Gastrocnemius medialis (tissue), 4 donors: ENCODE measurements at regions not wholly inside any gene's neighbourhood (a gene's known extent, or its start where the extent isn't known, plus 50 kb on each side); places are given as distances from the start of the nearest gene placed in this dataset.
"Not testable (repeated sequence)": the region's sequence is repeated elsewhere in the genome, so short reads cannot be mapped to it uniquely, and the experiment has no call there.

Experiments
- ATAC-seq, 2 donors: fragments of 150-250 bp; one replicate each; pipeline ENCODE4 v1.9.1; 2016
- DNase-seq, 2 donors: peaks; one replicate each; pipeline ENCODE4 v3.0.0-alpha.2; 2019
- H3K27ac ChIP-seq, 4 donors: fragments of 200-600 bp; sonication (generic); 1 replicate in 1 of 4; 2 replicates in 3 of 4; pipeline ENCODE4 v1.5.1; 2016 to 2018; ENCODE audit warnings: mild to moderate bottlenecking in 2 of 4, moderate library complexity in 1 of 4
- H3K27me3 ChIP-seq, 3 donors: fragments of 200-600 bp; sonication (generic) in 2 of 3; 1 replicate in 1 of 3; 2 replicates in 2 of 3; pipeline versions ENCODE4 v1.5.1 to v1.6.0; 2016 to 2019; ENCODE audit warnings: mild to moderate bottlenecking in 1 of 3, moderate library complexity in 1 of 3
- H3K36me3 ChIP-seq, 2 donors: fragments of 200-600 bp; sonication (generic) in 1 of 2; one replicate each; pipeline ENCODE4 v1.5.1; 2017 to 2018
- H3K4me1 ChIP-seq, 2 donors: fragments of 200-600 bp; sonication (generic) in 1 of 2; one replicate each; pipeline ENCODE4 v1.5.1; 2016 to 2017; ENCODE audit warnings: mild to moderate bottlenecking in 2 of 2
- H3K4me3 ChIP-seq, 4 donors: fragments of 200-600 bp; sonication (generic) in 3 of 4; 1 replicate in 1 of 4; 2 replicates in 3 of 4; pipeline ENCODE4 v1.5.1; 2016 to 2019; ENCODE audit warnings: mild to moderate bottlenecking in 2 of 4
- H3K9me3 ChIP-seq, 3 donors: fragments of 200-600 bp; sonication (generic) in 2 of 3; 1 replicate in 1 of 3; 2 replicates in 2 of 3; pipeline ENCODE4 v1.5.1; 2016 to 2019
- POLR2A ChIP-seq, 2 donors: fragments of 450-650 bp; IDR thresholded peaks; one replicate each; pipeline ENCODE4 v1.6.1; 2017; ENCODE audit warnings: antibody characterized with exemption in 2 of 2, mild to moderate bottlenecking in 2 of 2, moderate library complexity in 2 of 2
- in situ Hi-C, 4 donors: fragments of 200-750 bp; cut with MboI; loops; one replicate each; pipeline versions ENCODE4 v1.15.0 to v1.8.0; 2017; ENCODE audit warnings: low sequenced_read_pairs in 4 of 4
- intact Hi-C: fragments of 100-400 bp; cut with DNase I; formaldehyde crosslinking; loops from one replicate; pipeline ENCODE4 v1.15.1; 2023; ENCODE audit warnings: low total_unique reads
- TF ChIP-seq, protein P1 (sequence below), 5 experiments: fragments of 450-650 bp in 3 of 5; fragments of 200-600 bp in 2 of 5; sonication (generic) in 2 of 5; IDR thresholded peaks in 4 of 5; conservative IDR thresholded peaks in 1 of 5; 1 replicate in 4 of 5; 2 replicates in 1 of 5; pipeline ENCODE4 v1.5.1; 2016 to 2019; ENCODE audit warnings: antibody characterized with exemption in 5 of 5, mild to moderate bottlenecking in 3 of 5, moderate library complexity in 3 of 5

DNA sequence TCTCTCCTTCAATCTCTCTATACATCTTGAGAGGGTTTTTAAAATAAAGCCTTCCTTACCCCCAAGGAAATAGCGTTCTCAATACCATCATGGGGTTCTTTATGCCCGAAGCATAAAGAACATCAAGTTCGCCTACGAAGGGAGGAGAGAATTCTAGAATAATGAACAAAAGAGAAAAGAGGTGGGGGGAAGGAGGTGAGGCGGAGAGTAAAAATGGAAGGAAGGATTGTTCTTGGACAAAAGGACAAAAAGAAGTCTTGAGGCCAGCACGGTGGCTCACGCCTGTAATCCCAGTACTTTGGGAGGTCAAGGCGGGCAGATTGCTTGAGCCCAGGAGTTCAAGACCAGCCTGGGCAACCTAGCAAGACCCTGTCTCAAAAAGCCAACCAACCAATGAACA is 319.8 kb upstream of the NCKAP5 start:
- H3K27me3 ChIP-seq: no peaks in the 10 kb centered on the region
- in situ Hi-C loops (loop anchor here in 1 of 4 donors (25.0 kb wide), 2 partner anchors 224 to 349 kb away; no protein-coding TSS in a partner anchor), intact Hi-C loops (loop anchor here (5.0 to 10.0 kb wide), 2 partner anchors 317 to 524 kb away; no protein-coding TSS in a partner anchor)
- DNase-seq (no peak), ATAC-seq (no peak)
- TF ChIP-seq, protein P1, sequence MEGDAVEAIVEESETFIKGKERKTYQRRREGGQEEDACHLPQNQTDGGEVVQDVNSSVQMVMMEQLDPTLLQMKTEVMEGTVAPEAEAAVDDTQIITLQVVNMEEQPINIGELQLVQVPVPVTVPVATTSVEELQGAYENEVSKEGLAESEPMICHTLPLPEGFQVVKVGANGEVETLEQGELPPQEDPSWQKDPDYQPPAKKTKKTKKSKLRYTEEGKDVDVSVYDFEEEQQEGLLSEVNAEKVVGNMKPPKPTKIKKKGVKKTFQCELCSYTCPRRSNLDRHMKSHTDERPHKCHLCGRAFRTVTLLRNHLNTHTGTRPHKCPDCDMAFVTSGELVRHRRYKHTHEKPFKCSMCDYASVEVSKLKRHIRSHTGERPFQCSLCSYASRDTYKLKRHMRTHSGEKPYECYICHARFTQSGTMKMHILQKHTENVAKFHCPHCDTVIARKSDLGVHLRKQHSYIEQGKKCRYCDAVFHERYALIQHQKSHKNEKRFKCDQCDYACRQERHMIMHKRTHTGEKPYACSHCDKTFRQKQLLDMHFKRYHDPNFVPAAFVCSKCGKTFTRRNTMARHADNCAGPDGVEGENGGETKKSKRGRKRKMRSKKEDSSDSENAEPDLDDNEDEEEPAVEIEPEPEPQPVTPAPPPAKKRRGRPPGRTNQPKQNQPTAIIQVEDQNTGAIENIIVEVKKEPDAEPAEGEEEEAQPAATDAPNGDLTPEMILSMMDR (IDR thresholded peaks at IDR 0.05 in 4 of 5, conservative IDR thresholded peaks at IDR 0.05 in 1 of 5): no peak
- TF ChIP-seq POLR2A (IDR thresholded peaks at IDR 0.05): no peak
- H3K27ac ChIP-seq: no peak overlapping the region
- H3K36me3 ChIP-seq: no peaks in the 10 kb centered on the region
- no peaks in the 10 kb centered on the region for H3K9me3 ChIP-seq
- no peaks in the 10 kb centered on the region for H3K4me1 ChIP-seq
- H3K4me3 ChIP-seq: no peak overlapping the region

DNA sequence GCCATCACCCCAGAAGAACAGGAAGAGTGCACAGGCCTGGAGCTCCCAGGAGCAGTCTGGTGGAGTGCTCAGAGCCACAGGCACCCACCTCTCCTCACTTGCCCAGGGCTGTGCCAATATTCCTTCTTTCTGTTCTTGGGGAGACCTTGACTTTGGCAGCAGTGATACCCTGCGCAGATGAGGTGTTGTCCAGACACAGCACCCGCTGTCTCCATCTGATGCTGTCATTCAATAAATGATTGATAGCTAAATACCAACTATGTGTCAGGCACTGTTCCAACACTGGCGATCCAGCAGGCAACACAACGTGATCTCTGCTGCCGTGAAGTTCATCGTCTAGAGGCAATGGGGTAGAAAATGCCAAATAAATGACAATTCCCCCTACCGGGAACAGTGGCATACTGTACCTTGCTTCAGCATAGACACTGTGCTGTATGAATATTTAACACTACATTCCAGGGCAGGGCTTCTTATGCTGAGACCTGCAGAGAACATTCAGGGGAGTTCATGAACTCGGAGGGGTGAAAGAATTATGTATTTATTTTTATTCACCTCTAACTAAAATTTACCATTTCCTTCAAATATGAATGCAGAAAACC is 320.5 kb upstream of the NCKAP5 start:
- Histone ChIP-seq H3K9me3 (no peaks in the 10 kb centered on the region), H3K4me3 (no peak overlapping the region), H3K27ac (no peak overlapping the region), H3K27me3 (no peaks in the 10 kb centered on the region), H3K36me3 (no peaks in the 10 kb centered on the region), H3K4me1 (no peaks in the 10 kb centered on the region)
- DNase-seq (no peak), ATAC-seq (no peak)
- in situ Hi-C loops: loop anchor here in 1 of 4 donors (25.0 kb wide), 2 partner anchors 224 to 349 kb away; no protein-coding TSS in a partner anchor
- no peak for TF ChIP-seq POLR2A (IDR thresholded peaks at IDR 0.05)
- TF ChIP-seq, protein P1 (IDR thresholded peaks at IDR 0.05 in 4 of 5, conservative IDR thresholded peaks at IDR 0.05 in 1 of 5): no peak
- intact Hi-C loops: loop anchor here (5.0 to 10.0 kb wide), 2 partner anchors 316 to 524 kb away; no protein-coding TSS in a partner anchor

DNA sequence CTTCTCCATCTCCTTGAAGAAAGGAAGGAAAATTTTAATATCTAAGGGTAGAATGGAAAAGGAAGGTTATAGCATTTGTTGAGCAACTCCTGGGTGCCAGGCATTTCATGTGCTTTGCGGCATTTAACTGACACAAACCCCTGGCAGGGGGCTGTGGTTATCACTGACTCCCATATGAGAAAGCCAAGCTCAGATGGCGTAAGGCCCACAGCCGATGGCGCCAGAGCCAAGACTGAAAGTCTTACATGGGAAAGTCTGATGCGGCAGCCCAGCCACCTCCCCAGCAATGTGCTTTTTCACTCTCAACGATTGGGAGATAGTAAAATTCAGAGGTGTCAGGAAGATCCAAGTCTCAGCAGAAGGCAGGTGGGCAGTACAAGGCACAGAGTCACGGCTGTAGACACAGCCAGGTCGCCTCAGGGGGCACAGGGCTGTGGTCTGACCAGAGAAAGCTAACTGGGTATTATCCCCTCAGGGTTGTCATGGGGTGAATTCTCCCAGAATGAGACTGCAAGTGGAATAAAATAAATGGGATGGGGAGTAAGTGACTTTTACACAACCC is 324.2 kb upstream of the NCKAP5 start:
- in situ Hi-C loops: loop anchor here in 1 of 4 donors (25.0 kb wide), 2 partner anchors 220 to 345 kb away; no protein-coding TSS in a partner anchor

DNA sequence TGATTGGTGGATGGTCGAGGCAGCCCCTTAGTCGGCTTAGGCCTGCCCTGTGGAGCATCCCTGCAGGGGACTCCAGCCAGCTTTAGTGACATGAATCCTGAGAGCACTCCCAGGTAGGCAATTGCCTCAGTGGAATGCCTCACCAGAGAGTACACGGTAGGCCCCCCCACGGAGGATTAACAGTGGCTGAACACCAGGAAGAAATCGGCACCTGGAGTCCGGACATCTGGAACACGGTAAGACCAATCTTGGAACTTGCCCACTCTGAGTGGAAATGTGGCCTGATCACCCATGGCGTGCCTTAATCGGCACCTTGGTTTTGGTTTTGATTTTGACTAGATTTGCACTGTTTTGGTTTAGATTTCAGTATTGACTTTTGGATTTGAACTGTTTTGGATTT is 326.2 kb upstream of the NCKAP5 start:
- in situ Hi-C loops: loop anchor here in 1 of 4 donors (25.0 kb wide), 2 partner anchors 218 to 343 kb away; no protein-coding TSS in a partner anchor
- ATAC-seq: no peak
- Histone ChIP-seq H3K9me3 (no peaks in the 10 kb centered on the region), H3K36me3 (no peaks in the 10 kb centered on the region), H3K4me3 (no peak overlapping the region), H3K27ac (no peak overlapping the region), H3K27me3 (no peaks in the 10 kb centered on the region), H3K4me1 (no peaks in the 10 kb centered on the region)
- no peak for DNase-seq
- TF ChIP-seq, protein P1 (IDR thresholded peaks at IDR 0.05 in 4 of 5, conservative IDR thresholded peaks at IDR 0.05 in 1 of 5): no peak
- no peak for TF ChIP-seq POLR2A (IDR thresholded peaks at IDR 0.05)
- intact Hi-C loops: no loop called here

More for the DNA sequence above, 324.2 kb upstream of the NCKAP5 start:
- H3K27ac ChIP-seq: no peak overlapping the region
- H3K27me3 ChIP-seq: no peaks in the 10 kb centered on the region
- ATAC-seq: no peak
- no peaks in the 10 kb centered on the region for H3K36me3 ChIP-seq
- intact Hi-C loops: no loop called here
- no peaks in the 10 kb centered on the region for H3K4me1 ChIP-seq
- H3K9me3 ChIP-seq: no peaks in the 10 kb centered on the region
- no peak overlapping the region for H3K4me3 ChIP-seq
- no peak for DNase-seq
- TF ChIP-seq, protein P1 (IDR thresholded peaks at IDR 0.05 in 4 of 5, conservative IDR thresholded peaks at IDR 0.05 in 1 of 5): no peak
- TF ChIP-seq POLR2A (IDR thresholded peaks at IDR 0.05): no peak

DNA sequence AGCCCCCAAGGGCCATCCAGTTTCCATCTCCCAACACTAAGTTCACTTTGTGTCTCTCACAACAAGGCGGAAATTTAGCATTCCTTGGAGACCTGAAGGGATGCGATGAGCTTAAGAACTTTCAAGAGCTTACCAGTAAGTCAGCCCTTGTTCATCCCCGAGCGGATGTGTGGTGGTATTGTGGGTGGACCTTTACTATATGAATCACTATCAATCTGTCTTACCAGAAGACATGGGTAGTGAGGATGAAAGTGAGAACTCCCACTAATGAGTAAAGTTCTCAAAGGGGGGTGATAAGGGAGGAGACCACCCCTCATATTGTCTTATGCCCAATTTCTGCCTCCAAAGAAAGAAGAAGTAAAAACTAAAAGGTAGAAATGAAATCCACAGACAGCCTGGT is 329.6 kb upstream of the NCKAP5 start:
- ATAC-seq, H3K27ac ChIP-seq, H3K4me3 ChIP-seq, H3K27me3 ChIP-seq, H3K4me1 ChIP-seq, DNase-seq, H3K36me3 ChIP-seq, intact Hi-C loops, H3K9me3 ChIP-seq: not testable (repeated sequence)
- in situ Hi-C loops: loop anchor here in 1 of 4 donors (25.0 kb wide), 2 partner anchors 214 to 339 kb away; no protein-coding TSS in a partner anchor
